ENCODE measurements at regions not wholly inside any gene's neighbourhood (a gene's known extent, or its start where the extent isn't known, plus 50 kb on each side); places are given as distances from the start of the nearest gene placed in this dataset.

DNA sequence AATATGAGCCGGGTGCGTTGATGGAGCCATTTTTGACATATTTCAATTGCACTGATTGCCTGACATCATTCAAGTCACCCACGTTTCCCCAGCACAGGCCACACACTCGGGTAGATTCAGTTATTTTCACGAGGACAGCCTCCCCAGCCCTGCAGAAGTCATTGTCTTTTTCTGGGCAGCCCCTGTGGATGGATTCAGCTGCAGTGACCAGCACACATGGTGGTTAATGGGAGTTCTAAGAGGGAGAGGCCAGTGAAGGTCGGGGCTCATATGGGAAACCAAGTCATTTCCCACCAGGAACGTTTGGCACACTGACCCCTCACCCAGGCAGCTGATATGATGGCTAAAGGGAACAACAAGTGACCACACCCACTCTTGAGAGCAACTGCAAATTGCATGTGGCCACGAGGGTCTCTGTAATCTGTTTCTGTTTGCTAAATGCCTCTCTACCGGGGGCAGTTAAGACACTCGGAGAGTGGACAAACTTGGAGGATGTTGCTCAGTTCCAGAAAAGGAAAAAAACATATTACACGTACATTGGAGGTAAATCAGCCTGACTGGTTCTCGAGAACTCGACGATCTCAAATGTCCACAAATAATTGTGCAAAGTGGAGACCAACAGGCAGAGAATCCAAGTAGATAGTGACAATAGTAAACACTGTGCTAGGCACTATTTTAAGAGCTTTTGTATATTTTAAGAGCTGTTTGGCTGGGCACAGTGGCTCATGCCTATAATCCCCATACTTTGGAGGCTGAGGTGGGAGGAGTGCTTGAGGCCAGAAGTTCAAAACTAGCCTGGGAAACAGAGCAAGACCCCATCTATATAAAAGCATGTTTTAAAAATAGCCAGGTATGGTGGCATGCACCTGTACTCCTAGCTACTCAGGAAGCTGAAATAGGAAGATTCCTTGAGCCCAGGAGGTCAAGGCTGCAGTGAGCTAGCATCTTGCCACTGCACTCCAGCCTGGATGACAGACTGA is 167.2 kb upstream of the IRF2BP2 start (continued):
- TF ChIP-seq, protein P1, sequence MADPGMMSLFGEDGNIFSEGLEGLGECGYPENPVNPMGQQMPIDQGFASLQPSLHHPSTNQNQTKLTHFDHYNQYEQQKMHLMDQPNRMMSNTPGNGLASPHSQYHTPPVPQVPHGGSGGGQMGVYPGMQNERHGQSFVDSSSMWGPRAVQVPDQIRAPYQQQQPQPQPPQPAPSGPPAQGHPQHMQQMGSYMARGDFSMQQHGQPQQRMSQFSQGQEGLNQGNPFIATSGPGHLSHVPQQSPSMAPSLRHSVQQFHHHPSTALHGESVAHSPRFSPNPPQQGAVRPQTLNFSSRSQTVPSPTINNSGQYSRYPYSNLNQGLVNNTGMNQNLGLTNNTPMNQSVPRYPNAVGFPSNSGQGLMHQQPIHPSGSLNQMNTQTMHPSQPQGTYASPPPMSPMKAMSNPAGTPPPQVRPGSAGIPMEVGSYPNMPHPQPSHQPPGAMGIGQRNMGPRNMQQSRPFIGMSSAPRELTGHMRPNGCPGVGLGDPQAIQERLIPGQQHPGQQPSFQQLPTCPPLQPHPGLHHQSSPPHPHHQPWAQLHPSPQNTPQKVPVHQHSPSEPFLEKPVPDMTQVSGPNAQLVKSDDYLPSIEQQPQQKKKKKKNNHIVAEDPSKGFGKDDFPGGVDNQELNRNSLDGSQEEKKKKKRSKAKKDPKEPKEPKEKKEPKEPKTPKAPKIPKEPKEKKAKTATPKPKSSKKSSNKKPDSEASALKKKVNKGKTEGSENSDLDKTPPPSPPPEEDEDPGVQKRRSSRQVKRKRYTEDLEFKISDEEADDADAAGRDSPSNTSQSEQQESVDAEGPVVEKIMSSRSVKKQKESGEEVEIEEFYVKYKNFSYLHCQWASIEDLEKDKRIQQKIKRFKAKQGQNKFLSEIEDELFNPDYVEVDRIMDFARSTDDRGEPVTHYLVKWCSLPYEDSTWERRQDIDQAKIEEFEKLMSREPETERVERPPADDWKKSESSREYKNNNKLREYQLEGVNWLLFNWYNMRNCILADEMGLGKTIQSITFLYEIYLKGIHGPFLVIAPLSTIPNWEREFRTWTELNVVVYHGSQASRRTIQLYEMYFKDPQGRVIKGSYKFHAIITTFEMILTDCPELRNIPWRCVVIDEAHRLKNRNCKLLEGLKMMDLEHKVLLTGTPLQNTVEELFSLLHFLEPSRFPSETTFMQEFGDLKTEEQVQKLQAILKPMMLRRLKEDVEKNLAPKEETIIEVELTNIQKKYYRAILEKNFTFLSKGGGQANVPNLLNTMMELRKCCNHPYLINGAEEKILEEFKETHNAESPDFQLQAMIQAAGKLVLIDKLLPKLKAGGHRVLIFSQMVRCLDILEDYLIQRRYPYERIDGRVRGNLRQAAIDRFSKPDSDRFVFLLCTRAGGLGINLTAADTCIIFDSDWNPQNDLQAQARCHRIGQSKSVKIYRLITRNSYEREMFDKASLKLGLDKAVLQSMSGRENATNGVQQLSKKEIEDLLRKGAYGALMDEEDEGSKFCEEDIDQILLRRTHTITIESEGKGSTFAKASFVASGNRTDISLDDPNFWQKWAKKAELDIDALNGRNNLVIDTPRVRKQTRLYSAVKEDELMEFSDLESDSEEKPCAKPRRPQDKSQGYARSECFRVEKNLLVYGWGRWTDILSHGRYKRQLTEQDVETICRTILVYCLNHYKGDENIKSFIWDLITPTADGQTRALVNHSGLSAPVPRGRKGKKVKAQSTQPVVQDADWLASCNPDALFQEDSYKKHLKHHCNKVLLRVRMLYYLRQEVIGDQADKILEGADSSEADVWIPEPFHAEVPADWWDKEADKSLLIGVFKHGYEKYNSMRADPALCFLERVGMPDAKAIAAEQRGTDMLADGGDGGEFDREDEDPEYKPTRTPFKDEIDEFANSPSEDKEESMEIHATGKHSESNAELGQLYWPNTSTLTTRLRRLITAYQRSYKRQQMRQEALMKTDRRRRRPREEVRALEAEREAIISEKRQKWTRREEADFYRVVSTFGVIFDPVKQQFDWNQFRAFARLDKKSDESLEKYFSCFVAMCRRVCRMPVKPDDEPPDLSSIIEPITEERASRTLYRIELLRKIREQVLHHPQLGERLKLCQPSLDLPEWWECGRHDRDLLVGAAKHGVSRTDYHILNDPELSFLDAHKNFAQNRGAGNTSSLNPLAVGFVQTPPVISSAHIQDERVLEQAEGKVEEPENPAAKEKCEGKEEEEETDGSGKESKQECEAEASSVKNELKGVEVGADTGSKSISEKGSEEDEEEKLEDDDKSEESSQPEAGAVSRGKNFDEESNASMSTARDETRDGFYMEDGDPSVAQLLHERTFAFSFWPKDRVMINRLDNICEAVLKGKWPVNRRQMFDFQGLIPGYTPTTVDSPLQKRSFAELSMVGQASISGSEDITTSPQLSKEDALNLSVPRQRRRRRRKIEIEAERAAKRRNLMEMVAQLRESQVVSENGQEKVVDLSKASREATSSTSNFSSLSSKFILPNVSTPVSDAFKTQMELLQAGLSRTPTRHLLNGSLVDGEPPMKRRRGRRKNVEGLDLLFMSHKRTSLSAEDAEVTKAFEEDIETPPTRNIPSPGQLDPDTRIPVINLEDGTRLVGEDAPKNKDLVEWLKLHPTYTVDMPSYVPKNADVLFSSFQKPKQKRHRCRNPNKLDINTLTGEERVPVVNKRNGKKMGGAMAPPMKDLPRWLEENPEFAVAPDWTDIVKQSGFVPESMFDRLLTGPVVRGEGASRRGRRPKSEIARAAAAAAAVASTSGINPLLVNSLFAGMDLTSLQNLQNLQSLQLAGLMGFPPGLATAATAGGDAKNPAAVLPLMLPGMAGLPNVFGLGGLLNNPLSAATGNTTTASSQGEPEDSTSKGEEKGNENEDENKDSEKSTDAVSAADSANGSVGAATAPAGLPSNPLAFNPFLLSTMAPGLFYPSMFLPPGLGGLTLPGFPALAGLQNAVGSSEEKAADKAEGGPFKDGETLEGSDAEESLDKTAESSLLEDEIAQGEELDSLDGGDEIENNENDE (IDR thresholded peaks at IDR 0.05; ENCODE audit: low read depth, low read length): no peak
- TF ChIP-seq, protein P2, sequence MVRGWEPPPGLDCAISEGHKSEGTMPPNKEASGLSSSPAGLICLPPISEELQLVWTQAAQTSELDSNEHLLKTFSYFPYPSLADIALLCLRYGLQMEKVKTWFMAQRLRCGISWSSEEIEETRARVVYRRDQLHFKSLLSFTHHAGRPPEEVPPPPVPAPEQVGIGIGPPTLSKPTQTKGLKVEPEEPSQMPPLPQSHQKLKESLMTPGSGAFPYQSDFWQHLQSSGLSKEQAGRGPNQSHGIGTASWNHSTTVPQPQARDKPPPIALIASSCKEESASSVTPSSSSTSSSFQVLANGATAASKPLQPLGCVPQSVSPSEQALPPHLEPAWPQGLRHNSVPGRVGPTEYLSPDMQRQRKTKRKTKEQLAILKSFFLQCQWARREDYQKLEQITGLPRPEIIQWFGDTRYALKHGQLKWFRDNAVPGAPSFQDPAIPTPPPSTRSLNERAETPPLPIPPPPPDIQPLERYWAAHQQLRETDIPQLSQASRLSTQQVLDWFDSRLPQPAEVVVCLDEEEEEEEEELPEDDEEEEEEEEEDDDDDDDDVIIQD (CRISPR knock-in tag; IDR thresholded peaks at IDR 0.05): 0 out of 2 replicates have a peak, but pooled peaks have one; percentile 15
- TF ChIP-seq SMC3 (conservative IDR thresholded peaks at IDR 0.05; ENCODE audit: insufficient read depth, low read depth, low read length): no peak
- TF ChIP-seq FOXK2 (conservative IDR thresholded peaks at IDR 0.05 in 1 of 2, IDR thresholded peaks at IDR 0.05 in 1 of 2; ENCODE audit: low read depth in 2 of 2): no peak
- TF ChIP-seq ILK (tag; IDR thresholded peaks at IDR 0.05; ENCODE audit: borderline replicate concordance, low read depth): 0 out of 2 replicates have a peak, but pooled peaks have one; percentile 49
- TF ChIP-seq, protein P3, sequence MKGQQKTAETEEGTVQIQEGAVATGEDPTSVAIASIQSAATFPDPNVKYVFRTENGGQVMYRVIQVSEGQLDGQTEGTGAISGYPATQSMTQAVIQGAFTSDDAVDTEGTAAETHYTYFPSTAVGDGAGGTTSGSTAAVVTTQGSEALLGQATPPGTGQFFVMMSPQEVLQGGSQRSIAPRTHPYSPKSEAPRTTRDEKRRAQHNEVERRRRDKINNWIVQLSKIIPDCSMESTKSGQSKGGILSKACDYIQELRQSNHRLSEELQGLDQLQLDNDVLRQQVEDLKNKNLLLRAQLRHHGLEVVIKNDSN (CRISPR knock-in tag; IDR thresholded peaks at IDR 0.05): no peak
- TF ChIP-seq SMAD4 (CRISPR knock-in tag; conservative IDR thresholded peaks at IDR 0.05): 0 out of 2 replicates have a peak, but pooled peaks have one; percentile 23
- no peak for TF ChIP-seq ZNF507 (tag; conservative IDR thresholded peaks at IDR 0.05)
- TF ChIP-seq IRF2 (CRISPR knock-in tag; IDR thresholded peaks at IDR 0.05): no peak
- no peak for TF ChIP-seq BRCA1 (IDR thresholded peaks at IDR 0.05)
- 0 out of 2 replicates have a peak, but pooled peaks have one; percentile 85 for TF ChIP-seq BRCA1 (CRISPR knock-in tag; IDR thresholded peaks at IDR 0.05)

Data from K562 (cell line).